GM23338 (cell line): ENCODE measurements at regions not wholly inside any gene's neighbourhood (a gene's known extent, or its start where the extent isn't known, plus 50 kb on each side); places are given as distances from the start of the nearest gene placed in this dataset.

Experiments used
- ATAC-seq: fragments of 200-7000 bp; cut with Tn5 transposase; 3 replicates; pipeline ENCODE4 v1.9.1; 2020
- DNase-seq: peaks from one replicate; pipeline ENCODE4 v3.0.0-alpha.2; 2015; ENCODE audit warnings: low spot score
- H2AFZ ChIP-seq: fragments of 200-600 bp; sonication (generic); 2 replicates; pipeline ENCODE4 v1.8.0; 2016; ENCODE audit warnings: antibody characterized with exemption, mild to moderate bottlenecking, moderate library complexity
- H3F3A ChIP-seq: fragments of 200-600 bp; sonication (generic); replicated peaks from 2 replicates; pipeline ENCODE4 v1.8.0; 2017; ENCODE audit warnings: antibody characterized with exemption, mixed run types, low read depth
- H3K27ac ChIP-seq: fragments of 200-600 bp; sonication (generic); 2 replicates; pipeline ENCODE4 v1.6.1; 2016; ENCODE audit warnings: low read depth
- H3K27me3 ChIP-seq: fragments of 200-600 bp; sonication (generic); 2 replicates; pipeline ENCODE4 v1.8.0; 2016; ENCODE audit warnings: mild to moderate bottlenecking, mixed run types, moderate library complexity; ENCODE audit not compliant: insufficient read depth
- H3K36me3 ChIP-seq: fragments of 200-600 bp; sonication (generic); 2 replicates; pipeline ENCODE4 v1.8.0; 2016; ENCODE audit warnings: mild to moderate bottlenecking; ENCODE audit not compliant: insufficient read depth
- H3K4me1 ChIP-seq: fragments of 200-600 bp; sonication (generic); 2 replicates; pipeline ENCODE4 v1.8.0; 2016; ENCODE audit warnings: mild to moderate bottlenecking, moderate library complexity; ENCODE audit not compliant: insufficient read depth
- H3K4me2 ChIP-seq: fragments of 200-600 bp; sonication (generic); 2 replicates; pipeline ENCODE4 v1.7.1; 2017; ENCODE audit warnings: mixed run types
- H3K4me3 ChIP-seq: fragments of 200-600 bp; sonication (generic); 2 replicates; pipeline ENCODE4 v1.6.1; 2016; ENCODE audit warnings: mixed run types
- H3K79me2 ChIP-seq: fragments of 200-600 bp; sonication (generic); replicated peaks from 2 replicates; pipeline ENCODE4 v1.8.0; 2017; ENCODE audit warnings: mild to moderate bottlenecking; ENCODE audit not compliant: insufficient read depth
- H3K9me2 ChIP-seq: fragments of 200-600 bp; sonication (generic); 2 replicates; pipeline ENCODE4 v1.8.0; 2017; ENCODE audit not compliant: insufficient read depth
- H4K20me1 ChIP-seq: fragments of 200-600 bp; sonication (generic); replicated peaks from 2 replicates; pipeline ENCODE4 v1.8.0; 2017; ENCODE audit warnings: mild to moderate bottlenecking; ENCODE audit not compliant: insufficient read depth
- H3K27ac Mint-ChIP-seq: 2 replicates; pipeline ENCODE4 v1.8.0; 2020; ENCODE audit warnings: inconsistent platforms, mild to moderate bottlenecking, moderate library complexity, mixed read lengths
- H3K27me3 Mint-ChIP-seq: 3 replicates; pipeline ENCODE4 v1.8.0; 2022; ENCODE audit warnings: low read depth, mild to moderate bottlenecking, moderate library complexity, mixed read lengths, inconsistent platforms; ENCODE audit not compliant: insufficient read depth, poor library complexity
- H3K36me3 Mint-ChIP-seq: 3 replicates; pipeline ENCODE4 v1.8.0; 2021; ENCODE audit warnings: low read depth, mild to moderate bottlenecking, inconsistent platforms, moderate library complexity, mixed read lengths
- H3K4me1 Mint-ChIP-seq: 3 replicates; pipeline ENCODE4 v1.8.0; 2020; ENCODE audit warnings: mild to moderate bottlenecking, inconsistent platforms, mixed read lengths
- H3K4me3 Mint-ChIP-seq: 3 replicates; pipeline ENCODE4 v1.8.0; 2021; ENCODE audit warnings: moderate library complexity, mild to moderate bottlenecking, inconsistent platforms, mixed read lengths
- H3K9me3 Mint-ChIP-seq: 3 replicates; pipeline ENCODE4 v1.8.0; 2020; ENCODE audit warnings: moderate library complexity, mild to moderate bottlenecking, inconsistent platforms, mixed read lengths
- CREB1 ChIP-seq: fragments of 250-450 bp; sonication (Bioruptor Pico); IDR thresholded peaks from 2 replicates; pipeline ENCODE4 v1.5.0; 2020; ENCODE audit warnings: low read depth, mild to moderate bottlenecking, moderate library complexity
- EZH2phosphoT487 ChIP-seq: fragments of 200-600 bp; sonication (generic); IDR thresholded peaks from one replicate; pipeline ENCODE4 v1.8.1; 2018; ENCODE audit warnings: antibody characterized with exemption; ENCODE audit not compliant: unreplicated experiment
- NANOG ChIP-seq: IDR thresholded peaks from 2 replicates; pipeline ENCODE4 v1.6.1; 2016; ENCODE audit warnings: antibody characterized with exemption, borderline replicate concordance
- POLR2AphosphoS5 ChIP-seq: IDR thresholded peaks from 2 replicates; pipeline ENCODE4 v1.6.1; 2016; ENCODE audit warnings: antibody characterized with exemption, low read depth
- ZNF462 ChIP-seq: fragments of 250-450 bp; sonication (Bioruptor Pico); IDR thresholded peaks from 2 replicates; pipeline ENCODE4 v1.5.0; 2020; ENCODE audit warnings: mild to moderate bottlenecking, moderate library complexity
- TF ChIP-seq, protein P1 (sequence below): IDR thresholded peaks from one replicate; pipeline ENCODE4 v1.6.1; 2018; ENCODE audit warnings: antibody characterized with exemption; ENCODE audit not compliant: unreplicated experiment
- TF ChIP-seq, protein P2 (sequence below), 2 experiments: fragments of 200-600 bp in 1 of 2; sonication (generic) in 1 of 2; conservative IDR thresholded peaks; 2 replicates each; pipeline versions ENCODE4 v1.5.1 to v1.6.1; 2016 to 2017; ENCODE audit warnings: antibody characterized with exemption in 2 of 2, low read depth in 2 of 2, mild to moderate bottlenecking in 2 of 2, moderate library complexity in 1 of 2

GRCh38 chr5:44664711-44665100 is 144.0 kb upstream of the MRPS30 start (continued):
- TF ChIP-seq ZNF462 (CRISPR knock-in tag) (no peak), EZH2phosphoT487 (no peak), NANOG (no peak)
- TF ChIP-seq, protein P1, sequence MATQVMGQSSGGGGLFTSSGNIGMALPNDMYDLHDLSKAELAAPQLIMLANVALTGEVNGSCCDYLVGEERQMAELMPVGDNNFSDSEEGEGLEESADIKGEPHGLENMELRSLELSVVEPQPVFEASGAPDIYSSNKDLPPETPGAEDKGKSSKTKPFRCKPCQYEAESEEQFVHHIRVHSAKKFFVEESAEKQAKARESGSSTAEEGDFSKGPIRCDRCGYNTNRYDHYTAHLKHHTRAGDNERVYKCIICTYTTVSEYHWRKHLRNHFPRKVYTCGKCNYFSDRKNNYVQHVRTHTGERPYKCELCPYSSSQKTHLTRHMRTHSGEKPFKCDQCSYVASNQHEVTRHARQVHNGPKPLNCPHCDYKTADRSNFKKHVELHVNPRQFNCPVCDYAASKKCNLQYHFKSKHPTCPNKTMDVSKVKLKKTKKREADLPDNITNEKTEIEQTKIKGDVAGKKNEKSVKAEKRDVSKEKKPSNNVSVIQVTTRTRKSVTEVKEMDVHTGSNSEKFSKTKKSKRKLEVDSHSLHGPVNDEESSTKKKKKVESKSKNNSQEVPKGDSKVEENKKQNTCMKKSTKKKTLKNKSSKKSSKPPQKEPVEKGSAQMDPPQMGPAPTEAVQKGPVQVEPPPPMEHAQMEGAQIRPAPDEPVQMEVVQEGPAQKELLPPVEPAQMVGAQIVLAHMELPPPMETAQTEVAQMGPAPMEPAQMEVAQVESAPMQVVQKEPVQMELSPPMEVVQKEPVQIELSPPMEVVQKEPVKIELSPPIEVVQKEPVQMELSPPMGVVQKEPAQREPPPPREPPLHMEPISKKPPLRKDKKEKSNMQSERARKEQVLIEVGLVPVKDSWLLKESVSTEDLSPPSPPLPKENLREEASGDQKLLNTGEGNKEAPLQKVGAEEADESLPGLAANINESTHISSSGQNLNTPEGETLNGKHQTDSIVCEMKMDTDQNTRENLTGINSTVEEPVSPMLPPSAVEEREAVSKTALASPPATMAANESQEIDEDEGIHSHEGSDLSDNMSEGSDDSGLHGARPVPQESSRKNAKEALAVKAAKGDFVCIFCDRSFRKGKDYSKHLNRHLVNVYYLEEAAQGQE: no peak

DNA sequence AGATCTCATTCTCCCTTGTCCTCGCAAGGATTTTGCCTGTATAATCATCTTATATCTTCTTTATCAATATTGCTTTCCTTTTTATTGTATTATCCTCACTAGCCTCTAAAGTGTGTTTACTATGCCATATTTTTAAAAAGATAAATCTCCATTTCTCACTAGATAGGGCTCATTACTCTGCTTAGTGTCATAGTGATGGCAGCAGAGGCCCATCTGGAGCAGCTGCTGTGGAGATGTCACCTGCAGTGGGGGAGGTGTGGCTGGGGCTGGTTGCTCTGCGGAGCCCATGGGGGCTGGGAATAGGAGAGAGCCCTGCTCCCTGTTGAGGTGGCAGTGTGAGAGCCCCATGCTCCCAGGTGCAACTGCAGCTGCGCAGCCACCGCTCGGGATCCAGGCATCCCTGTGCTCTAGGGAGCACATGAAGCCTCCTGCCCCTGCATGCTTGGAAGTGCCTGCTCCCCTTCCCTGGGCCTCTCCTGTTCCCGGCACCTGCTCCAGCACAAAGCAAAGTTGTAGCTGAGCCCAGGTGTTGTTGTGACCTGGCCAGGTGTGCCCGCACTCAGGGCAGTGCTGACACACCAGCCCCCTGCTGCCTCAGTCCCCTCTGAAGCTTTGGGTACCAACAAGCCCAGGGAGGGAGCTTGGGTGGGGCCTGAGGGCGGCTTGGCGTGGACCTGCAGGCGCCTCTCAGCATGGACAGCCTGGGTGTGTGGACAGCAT is 144.6 kb upstream of the MRPS30 start:
- no peak for ATAC-seq
- H3K27me3 Mint-ChIP-seq: no peaks in the 10 kb centered on the region
- peaks cover 8% of the 10 kb centered on the region; the same call in 2 of the 3 replicates for H3K36me3 Mint-ChIP-seq
- Histone ChIP-seq H3K4me1 (no peaks in the 10 kb centered on the region), H4K20me1 (no peaks in the 10 kb centered on the region), H3K36me3 (no peaks in the 10 kb centered on the region), H2AFZ (peak overlapping the region; percentile 69; the same call in 1 of the 2 replicates), H3K9me2 (no peaks in the 10 kb centered on the region), H3K4me2 (no peak overlapping the region), H3K79me2 (no peaks in the 10 kb centered on the region), H3K27ac (no peak overlapping the region), H3F3A (no peaks in the 10 kb centered on the region), H3K27me3 (no peaks in the 10 kb centered on the region), H3K4me3 (no peak overlapping the region)
- DNase-seq: no peak
- H3K4me3 Mint-ChIP-seq: no peak overlapping the region
- H3K4me1 Mint-ChIP-seq: no peaks in the 10 kb centered on the region
- H3K27ac Mint-ChIP-seq: no peak overlapping the region
- peaks cover 16% of the 10 kb centered on the region for H3K9me3 Mint-ChIP-seq
- TF ChIP-seq CREB1 (CRISPR knock-in tag) (no peak), EZH2phosphoT487 (no peak), POLR2AphosphoS5 (no peak)
- TF ChIP-seq, protein P1: no peak
- TF ChIP-seq, protein P2, sequence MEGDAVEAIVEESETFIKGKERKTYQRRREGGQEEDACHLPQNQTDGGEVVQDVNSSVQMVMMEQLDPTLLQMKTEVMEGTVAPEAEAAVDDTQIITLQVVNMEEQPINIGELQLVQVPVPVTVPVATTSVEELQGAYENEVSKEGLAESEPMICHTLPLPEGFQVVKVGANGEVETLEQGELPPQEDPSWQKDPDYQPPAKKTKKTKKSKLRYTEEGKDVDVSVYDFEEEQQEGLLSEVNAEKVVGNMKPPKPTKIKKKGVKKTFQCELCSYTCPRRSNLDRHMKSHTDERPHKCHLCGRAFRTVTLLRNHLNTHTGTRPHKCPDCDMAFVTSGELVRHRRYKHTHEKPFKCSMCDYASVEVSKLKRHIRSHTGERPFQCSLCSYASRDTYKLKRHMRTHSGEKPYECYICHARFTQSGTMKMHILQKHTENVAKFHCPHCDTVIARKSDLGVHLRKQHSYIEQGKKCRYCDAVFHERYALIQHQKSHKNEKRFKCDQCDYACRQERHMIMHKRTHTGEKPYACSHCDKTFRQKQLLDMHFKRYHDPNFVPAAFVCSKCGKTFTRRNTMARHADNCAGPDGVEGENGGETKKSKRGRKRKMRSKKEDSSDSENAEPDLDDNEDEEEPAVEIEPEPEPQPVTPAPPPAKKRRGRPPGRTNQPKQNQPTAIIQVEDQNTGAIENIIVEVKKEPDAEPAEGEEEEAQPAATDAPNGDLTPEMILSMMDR (conservative IDR thresholded peaks at IDR 0.05; ENCODE audit: low read depth in 2 of 2): no peak
